ENCODE measurements at regions not wholly inside any gene's neighbourhood (a gene's known extent, or its start where the extent isn't known, plus 50 kb on each side); places are given as distances from the start of the nearest gene placed in this dataset.

DNA sequence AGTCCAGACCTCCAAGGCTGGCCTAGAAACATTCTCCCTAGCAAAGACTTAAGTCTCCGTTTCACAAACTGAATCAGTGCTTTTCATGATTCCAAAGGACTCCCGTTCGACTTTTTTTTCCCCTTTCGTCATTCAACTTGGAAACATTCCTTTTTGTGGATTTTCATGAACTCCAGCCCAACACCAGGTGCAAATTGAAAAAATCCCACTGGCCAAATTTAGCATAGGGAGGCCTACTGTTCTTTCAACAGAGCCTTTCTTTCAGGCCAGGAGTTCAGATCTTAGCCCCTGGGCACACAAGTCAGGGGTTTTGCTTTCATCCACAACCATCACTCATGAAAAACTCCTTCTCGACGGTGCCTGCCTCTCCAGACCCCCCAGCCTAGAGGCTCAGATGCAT, 285.3 kb downstream of the PIK3R1 start:
- TF ChIP-seq CTCF (IDR thresholded peaks at IDR 0.05) = no peak
- intact Hi-C loops (cut with DNase I) = no loop called here
- ATAC-seq (no peak), DNase-seq (no peak)
- Histone ChIP-seq H3K27ac (no peak overlapping the region), H3K4me1 (no peaks in the 10 kb centered on the region), H3K27me3 (ENCODE audit: insufficient read depth in 3 of 3, low read length in 2 of 3) (no peaks in the 10 kb centered on the region), H3K36me3 (ENCODE audit: insufficient read depth in 1 of 2, low read depth in 1 of 2) (no peaks in the 10 kb centered on the region), H3K9me3 (peaks cover 13% of the 10 kb centered on the region), H3K4me3 (no peak overlapping the region)
- WGBS, 3 donors = 44 to 56% (median 47%) methylated on average over 6 of the region's 6 CpGs

- DNase-seq (no peak), ATAC-seq (no peak)
- no peak for TF ChIP-seq CTCF (IDR thresholded peaks at IDR 0.05)
- Histone ChIP-seq H3K4me1 (no peaks in the 10 kb centered on the region), H3K36me3 (ENCODE audit: insufficient read depth in 1 of 2, low read depth in 1 of 2) (no peaks in the 10 kb centered on the region), H3K9me3 (peaks cover 13% of the 10 kb centered on the region), H3K27me3 (ENCODE audit: insufficient read depth in 3 of 3, low read length in 2 of 3) (no peaks in the 10 kb centered on the region), H3K27ac (no peak overlapping the region), H3K4me3 (no peak overlapping the region)
- intact Hi-C loops (cut with DNase I) = no loop called here
Measured at GRCh38 chr5:68502531-68502930, 287.0 kb downstream of the PIK3R1 start.

GRCh38 chr5:68504306-68504705, 288.8 kb downstream of the PIK3R1 start:
- Histone ChIP-seq H3K27ac (no peak overlapping the region), H3K36me3 (ENCODE audit: insufficient read depth in 1 of 2, low read depth in 1 of 2) (no peaks in the 10 kb centered on the region), H3K9me3 (no peaks in the 10 kb centered on the region), H3K27me3 (ENCODE audit: insufficient read depth in 3 of 3, low read length in 2 of 3) (no peaks in the 10 kb centered on the region), H3K4me3 (no peak overlapping the region), H3K4me1 (no peaks in the 10 kb centered on the region)
- peak in 1 of 4 donors; percentile 46 for ATAC-seq
- DNase-seq = no peak
- no peak for TF ChIP-seq CTCF (IDR thresholded peaks at IDR 0.05)
- intact Hi-C loops (cut with DNase I) = no loop called here

DNA sequence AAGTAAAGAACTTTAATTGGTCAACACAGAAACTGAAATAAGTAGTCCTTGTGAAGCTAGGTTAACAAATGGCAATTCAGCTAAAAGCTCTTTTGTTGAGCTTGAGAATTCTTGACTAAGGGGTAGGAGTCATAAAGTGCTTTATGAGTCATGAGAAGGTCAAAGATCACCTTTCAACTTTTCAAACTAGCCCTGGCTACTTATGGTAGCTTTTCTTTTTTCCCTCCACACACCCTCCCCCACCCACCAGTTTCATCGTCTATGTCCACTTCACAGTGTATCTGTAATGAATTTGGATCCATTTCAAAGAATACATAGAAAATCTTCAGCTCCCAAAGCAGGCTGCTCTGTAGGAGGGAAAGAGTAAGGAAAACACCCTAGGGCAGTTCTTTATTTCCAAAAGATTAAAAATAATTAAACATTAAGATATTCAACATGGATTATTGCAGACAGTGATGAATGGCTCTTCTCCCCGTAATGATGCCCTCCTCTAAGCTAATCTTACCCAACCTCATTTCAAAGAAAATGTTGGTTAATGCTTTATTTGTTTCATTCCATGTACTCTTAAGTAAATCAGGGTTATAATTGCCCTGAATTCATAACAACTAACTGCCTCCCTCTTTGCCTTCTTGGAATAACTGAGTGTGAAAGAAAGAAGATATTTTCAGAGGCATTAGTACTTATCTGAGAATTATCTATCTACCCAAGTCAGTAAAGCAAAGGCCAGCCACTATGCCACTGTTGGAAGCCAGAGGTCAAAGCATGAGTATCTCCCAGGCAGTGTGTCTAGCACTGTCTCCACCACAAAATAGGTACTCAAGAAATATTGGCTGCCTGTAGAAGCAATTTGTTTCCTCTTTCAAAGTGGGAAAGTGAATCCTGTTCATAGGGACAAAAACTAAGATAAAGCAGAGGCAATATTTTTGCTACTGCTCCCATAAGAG, 290.6 kb downstream of the PIK3R1 start:
- intact Hi-C loops (cut with DNase I) = no loop called here
- TF ChIP-seq CTCF (IDR thresholded peaks at IDR 0.05) = no peak
- WGBS, 3 donors = 76 to 81% (median 78%) methylated on average over 2 of the region's 2 CpGs
- Histone ChIP-seq H3K4me3 (no peak overlapping the region), H3K27ac (no peak overlapping the region), H3K36me3 (ENCODE audit: insufficient read depth in 1 of 2, low read depth in 1 of 2) (no peaks in the 10 kb centered on the region), H3K4me1 (no peaks in the 10 kb centered on the region), H3K27me3 (ENCODE audit: insufficient read depth in 3 of 3, low read length in 2 of 3) (no peaks in the 10 kb centered on the region), H3K9me3 (no peaks in the 10 kb centered on the region)
- DNase-seq = no peak
- ATAC-seq = no peak

GRCh38 chr5:68515514-68515913, 300.0 kb downstream of the PIK3R1 start:
- ATAC-seq = no peak
- no peaks in the 10 kb centered on the region for H3K4me1 ChIP-seq
- intact Hi-C loops (cut with DNase I) = no loop called here
- no peaks in the 10 kb centered on the region for H3K9me3 ChIP-seq
- no peaks in the 10 kb centered on the region for H3K36me3 ChIP-seq (ENCODE audit: insufficient read depth in 1 of 2, low read depth in 1 of 2)
- WGBS, 3 donors = 90 to 96% (median 94%) methylated on average over 4 of the region's 4 CpGs
- no peak for TF ChIP-seq CTCF (IDR thresholded peaks at IDR 0.05)
- H3K27me3 ChIP-seq (ENCODE audit: insufficient read depth in 3 of 3, low read length in 2 of 3) = no peaks in the 10 kb centered on the region
- DNase-seq = no peak
- H3K27ac ChIP-seq = no peak overlapping the region
- no peak overlapping the region for H3K4me3 ChIP-seq
